A549 (cell line): ENCODE measurements at regions not wholly inside any gene's neighbourhood (a gene's known extent, or its start where the extent isn't known, plus 50 kb on each side); places are given as distances from the start of the nearest gene placed in this dataset.

Source experiments
- ATAC-seq, 2 experiments: fragments of 200-7000 bp in 1 of 2; fragments of >200 bp in 1 of 2; cut with Nextera tagmentation in 1 of 2; cut with Tn5 transposase in 1 of 2; 3 replicates each; pipeline versions ENCODE4 v1.8.0 to v1.9.1; 2018 to 2020; ENCODE audit warnings: mild to moderate bottlenecking in 1 of 2, moderate library complexity in 1 of 2
- CTCF ChIA-PET: fragments of 300-600 bp; sonication (Branson Sonifier 250); formaldehyde crosslinking; extraction: SDS; loops from one replicate; lab custom pipeline; 2021; ENCODE audit warnings: antibody characterized with exemption, inconsistent platforms; lab: Yijun Ruan, JAX
- POLR2A ChIA-PET: fragments of 350-600 bp; formaldehyde crosslinking; extraction: SDS; loops from one replicate; lab custom pipeline; 2021; ENCODE audit warnings: antibody characterized with exemption, inconsistent platforms; lab: Yijun Ruan, JAX
- DNase-seq, 2 experiments: peaks; one replicate each; pipeline versions ENCODE4 v3.0.0 to v3.0.0-alpha.2; 2011 to 2016; ENCODE audit warnings: low read depth in 1 of 2, low spot score in 1 of 2
- FAIRE-seq: peaks from 2 replicates; lab custom pipeline; 2011; peaks lifted over from hg19 to GRCh38; lab: Jason Lieb, UNC
- H3K27ac ChIP-seq, 2 experiments: fragments of >200 bp; sonication (Bioruptor Twin); formaldehyde crosslinking; 3 replicates each; pipeline ENCODE4 v1.5.1; 2016 to 2017
- H3K4me1 ChIP-seq: fragments of >200 bp; sonication (Bioruptor Twin); formaldehyde crosslinking; 3 replicates; pipeline ENCODE4 v1.6.1; 2016
- H3K4me2 ChIP-seq: fragments of >200 bp; sonication (Bioruptor Twin); formaldehyde crosslinking; 3 replicates; pipeline ENCODE4 v1.6.1; 2016
- H3K4me3 ChIP-seq: fragments of >200 bp; sonication (Bioruptor Twin); formaldehyde crosslinking; 3 replicates; pipeline ENCODE4 v1.5.1; 2016
- H3K9me3 ChIP-seq: fragments of >200 bp; sonication (Bioruptor Twin); formaldehyde crosslinking; 3 replicates; pipeline ENCODE4 v1.6.1; 2016
- BHLHE40 ChIP-seq: IDR thresholded peaks from 2 replicates; pipeline ENCODE4 v1.6.1; 2012; ENCODE audit warnings: low read depth, low read length, inconsistent platforms
- CBX8 ChIP-seq: fragments of 200-600 bp; sonication (generic); IDR thresholded peaks from 2 replicates; pipeline ENCODE4 v1.6.1; 2016
- CHD2 ChIP-seq: fragments of 150-350 bp; IDR thresholded peaks from 2 replicates; pipeline ENCODE4 v1.6.1; 2014; ENCODE audit warnings: low read length; ENCODE audit not compliant: partially characterized antibody
- CTCF ChIP-seq: fragments of >200 bp; sonication (Bioruptor Twin); formaldehyde crosslinking; IDR thresholded peaks from 3 replicates; pipeline ENCODE4 v1.5.1; 2016
- EHMT2 ChIP-seq: fragments of 200-600 bp; sonication (generic); IDR thresholded peaks from 2 replicates; pipeline ENCODE4 v1.6.1; 2016; ENCODE audit warnings: antibody characterized with exemption, low read depth, mild to moderate bottlenecking, moderate library complexity
- FOSB ChIP-seq: fragments of 250-450 bp; sonication (Bioruptor Pico); IDR thresholded peaks from 2 replicates; pipeline ENCODE4 v1.5.0; 2020; ENCODE audit warnings: mild to moderate bottlenecking, moderate library complexity
- FOSL2 ChIP-seq, 2 experiments: fragments of 450-650 bp in 1 of 2; fragments of >200 bp in 1 of 2; sonication (Bioruptor Twin) in 1 of 2; formaldehyde crosslinking; IDR thresholded peaks; 2 replicates each; pipeline versions ENCODE4 v1.5.0 to v1.6.1; 2016 to 2020; ENCODE audit warnings: mild to moderate bottlenecking in 1 of 2, moderate library complexity in 1 of 2
- FOXS1 ChIP-seq: fragments of 250-450 bp; sonication (Bioruptor Pico); IDR thresholded peaks from 2 replicates; pipeline ENCODE4 v1.5.0; 2020; ENCODE audit warnings: mild to moderate bottlenecking, moderate library complexity
- GATA3 ChIP-seq: IDR thresholded peaks from 2 replicates; pipeline ENCODE4 v1.6.1; 2012; ENCODE audit warnings: borderline replicate concordance
- HEYL ChIP-seq: fragments of 250-450 bp; sonication (Bioruptor Pico); IDR thresholded peaks from 2 replicates; pipeline ENCODE4 v1.8.0; 2021; ENCODE audit warnings: mild to moderate bottlenecking, moderate library complexity
- HOXB13 ChIP-seq: fragments of 250-450 bp; sonication (Bioruptor Pico); IDR thresholded peaks from 2 replicates; pipeline ENCODE4 v1.5.0; 2020; ENCODE audit warnings: low read depth, mild to moderate bottlenecking, moderate library complexity
- HOXB5 ChIP-seq: fragments of 250-450 bp; sonication (Bioruptor Pico); IDR thresholded peaks from 2 replicates; pipeline ENCODE4 v1.5.0; 2020; ENCODE audit warnings: mild to moderate bottlenecking, moderate library complexity
- JUN ChIP-seq, 2 experiments: fragments of >200 bp; sonication (Bioruptor Twin); formaldehyde crosslinking; IDR thresholded peaks; 2 replicates in 1 of 2; 3 replicates in 1 of 2; pipeline ENCODE4 v1.6.1; 2016 to 2017
- JUNB ChIP-seq: fragments of >200 bp; sonication (Bioruptor Twin); formaldehyde crosslinking; IDR thresholded peaks from 2 replicates; pipeline ENCODE4 v1.6.1; 2016
- KDM1A ChIP-seq: fragments of 200-600 bp; sonication (generic); IDR thresholded peaks from 2 replicates; pipeline ENCODE4 v1.6.1; 2016; ENCODE audit warnings: low read depth, mild to moderate bottlenecking
- KDM5A ChIP-seq: fragments of 200-600 bp; sonication (generic); IDR thresholded peaks from 2 replicates; pipeline ENCODE4 v1.6.1; 2016; ENCODE audit warnings: antibody characterized with exemption, mild to moderate bottlenecking
- PHF8 ChIP-seq: fragments of 200-600 bp; sonication (generic); IDR thresholded peaks from 2 replicates; pipeline ENCODE4 v1.6.1; 2016; ENCODE audit warnings: low read depth, mild to moderate bottlenecking, antibody characterized with exemption, moderate library complexity, borderline replicate concordance
- RARB ChIP-seq: fragments of 250-450 bp; sonication (Bioruptor Pico); IDR thresholded peaks from 2 replicates; pipeline ENCODE4 v1.8.0; 2021; ENCODE audit warnings: mild to moderate bottlenecking, moderate library complexity
- SMC3 ChIP-seq: fragments of >200 bp; sonication (Bioruptor Twin); formaldehyde crosslinking; IDR thresholded peaks from 3 replicates; pipeline ENCODE4 v1.6.1; 2018; ENCODE audit warnings: inconsistent platforms
- TFCP2L1 ChIP-seq: fragments of 250-450 bp; sonication (Bioruptor Pico); IDR thresholded peaks from 2 replicates; pipeline ENCODE4 v1.5.0; 2021; ENCODE audit warnings: mild to moderate bottlenecking
- TP53 ChIP-seq: fragments of 250-450 bp; sonication (Bioruptor Pico); IDR thresholded peaks from 2 replicates; pipeline ENCODE4 v1.5.0; 2021; ENCODE audit warnings: mild to moderate bottlenecking, moderate library complexity
- ZC3H11A ChIP-seq: fragments of 450-650 bp; IDR thresholded peaks from 2 replicates; pipeline ENCODE4 v1.6.1; 2014; ENCODE audit warnings: antibody characterized with exemption, mild to moderate bottlenecking
- ZSCAN20 ChIP-seq: fragments of 250-450 bp; sonication (Bioruptor Pico); IDR thresholded peaks from 2 replicates; pipeline ENCODE4 v1.8.0; 2022; ENCODE audit warnings: mild to moderate bottlenecking, moderate library complexity
- WGBS: methylation state at CpG from one replicate; pipeline ENCODE4 v1.1.6; 2017; ENCODE audit errors: missing lambda C conversion rate; 5-methylcytosine and 5-hydroxymethylcytosine counted together
- TF ChIP-seq, protein P1 (sequence below): IDR thresholded peaks from 2 replicates; pipeline ENCODE4 v1.6.1; 2012; ENCODE audit warnings: low read depth, borderline replicate concordance
- TF ChIP-seq, protein P2 (sequence below): fragments of 450-650 bp; IDR thresholded peaks from 2 replicates; pipeline ENCODE4 v1.6.1; 2014; ENCODE audit warnings: antibody characterized with exemption

DNA sequence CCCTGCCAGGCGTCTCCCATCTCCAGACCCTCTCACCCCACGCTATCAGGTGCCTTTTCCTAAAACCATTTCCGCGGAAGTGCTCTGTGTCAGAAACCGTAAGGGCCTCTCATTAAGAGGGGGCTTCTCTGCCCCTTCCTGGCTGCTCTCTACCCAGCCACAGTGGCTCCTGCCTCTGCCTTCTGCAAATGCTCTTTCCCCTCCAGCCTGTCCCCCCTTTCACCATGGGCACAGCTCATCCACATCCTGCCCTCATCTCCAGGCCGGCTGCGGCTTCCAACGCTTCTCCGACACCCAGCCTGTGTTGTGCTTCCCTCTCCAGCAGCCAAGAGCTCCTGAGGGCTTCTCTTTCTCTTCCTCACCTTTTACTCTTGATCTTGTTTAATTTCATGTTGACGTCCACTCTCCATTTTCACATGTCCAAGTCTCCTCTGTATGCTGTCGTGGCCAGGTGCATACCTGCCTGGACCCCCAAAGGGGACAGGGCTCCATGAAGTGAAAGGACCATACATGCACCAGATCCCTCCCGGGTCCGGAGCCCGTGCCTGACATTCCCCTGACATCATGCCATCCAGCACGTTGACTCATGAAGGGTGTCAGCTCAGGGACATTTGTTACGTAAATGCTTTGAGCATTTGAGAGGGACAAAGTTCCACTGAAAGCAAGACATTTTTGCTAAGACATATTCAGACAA is 306.5 kb downstream of the AJAP1 start:
- FAIRE-seq: no peak
- CTCF ChIA-PET: no interaction called here
- H3K9me3 ChIP-seq: no peaks in the 10 kb centered on the region

GRCh38 chr1:4960336-4960735 is 305.9 kb downstream of the AJAP1 start:
- ChIA-PET CTCF (no interaction called here), POLR2A (no interaction called here)
- ATAC-seq: no peak
- Histone ChIP-seq H3K9me3 (no peaks in the 10 kb centered on the region), H3K4me3 (no peak overlapping the region), H3K27ac (no peak overlapping the region), H3K4me1 (0 out of 3 replicates have a peak, but pooled peaks cover 3% of the 10 kb centered on the region), H3K4me2 (no peak overlapping the region)
- DNase-seq: no peak
- TF ChIP-seq GATA3: no peak
- TF ChIP-seq HEYL (CRISPR knock-in tag): no peak
- TF ChIP-seq EHMT2: no peak
- no peak for TF ChIP-seq JUNB
- 22% methylated on average over 9 of the region's 9 CpGs for WGBS
- no peak for FAIRE-seq

More for the DNA sequence above, 306.5 kb downstream of the AJAP1 start:
- 34% methylated on average over 16 of the region's 16 CpGs for WGBS
- H3K4me3 ChIP-seq: no peak overlapping the region
- no peak overlapping the region for H3K27ac ChIP-seq
- H3K4me2 ChIP-seq: no peak overlapping the region
- DNase-seq (no peak), ATAC-seq (no peak)
- POLR2A ChIA-PET: no interaction called here
- H3K4me1 ChIP-seq: 0 out of 3 replicates have a peak, but pooled peaks cover 3% of the 10 kb centered on the region
- TF ChIP-seq KDM1A: no peak
- no peak for TF ChIP-seq BHLHE40
- TF ChIP-seq ZC3H11A: no peak
- TF ChIP-seq TFCP2L1: no peak
- TF ChIP-seq PHF8: no peak
- TF ChIP-seq, protein P1, sequence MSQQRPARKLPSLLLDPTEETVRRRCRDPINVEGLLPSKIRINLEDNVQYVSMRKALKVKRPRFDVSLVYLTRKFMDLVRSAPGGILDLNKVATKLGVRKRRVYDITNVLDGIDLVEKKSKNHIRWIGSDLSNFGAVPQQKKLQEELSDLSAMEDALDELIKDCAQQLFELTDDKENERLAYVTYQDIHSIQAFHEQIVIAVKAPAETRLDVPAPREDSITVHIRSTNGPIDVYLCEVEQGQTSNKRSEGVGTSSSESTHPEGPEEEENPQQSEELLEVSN: no peak
- TF ChIP-seq CTCF: no peak

GRCh38 chr1:4959216-4959615 is 304.8 kb downstream of the AJAP1 start:
- no peaks in the 10 kb centered on the region for H3K9me3 ChIP-seq
- H3K27ac ChIP-seq: no peak overlapping the region
- no peak overlapping the region for H3K4me3 ChIP-seq
- WGBS: 30% methylated on average over 2 of the region's 6 CpGs
- ATAC-seq: no peak
- H3K4me1 ChIP-seq: 0 out of 3 replicates have a peak, but pooled peaks cover 3% of the 10 kb centered on the region
- TF ChIP-seq KDM5A (no peak), ZSCAN20 (CRISPR knock-in tag) (no peak), FOSL2 (IDR thresholded peaks at IDR 0.05) (no peak), FOSL2 (CRISPR knock-in tag; IDR thresholded peaks at IDR 0.05) (no peak), RARB (CRISPR knock-in tag) (no peak), TP53 (no peak), FOSB (CRISPR knock-in tag) (no peak), JUN (IDR thresholded peaks at IDR 0.05) (no peak), PHF8 (no peak), FOXS1 (CRISPR knock-in tag) (no peak), HOXB5 (no peak), SMC3 (no peak), CBX8 (no peak), HOXB13 (no peak), CHD2 (no peak), ZC3H11A (no peak)
- TF ChIP-seq, protein P1: no peak
- TF ChIP-seq, protein P2, sequence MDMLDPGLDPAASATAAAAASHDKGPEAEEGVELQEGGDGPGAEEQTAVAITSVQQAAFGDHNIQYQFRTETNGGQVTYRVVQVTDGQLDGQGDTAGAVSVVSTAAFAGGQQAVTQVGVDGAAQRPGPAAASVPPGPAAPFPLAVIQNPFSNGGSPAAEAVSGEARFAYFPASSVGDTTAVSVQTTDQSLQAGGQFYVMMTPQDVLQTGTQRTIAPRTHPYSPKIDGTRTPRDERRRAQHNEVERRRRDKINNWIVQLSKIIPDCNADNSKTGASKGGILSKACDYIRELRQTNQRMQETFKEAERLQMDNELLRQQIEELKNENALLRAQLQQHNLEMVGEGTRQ: no peak
- ChIA-PET POLR2A (no interaction called here), CTCF (no interaction called here)
- FAIRE-seq: no peak
- no peak overlapping the region for H3K4me2 ChIP-seq
- no peak for DNase-seq
